ENCODE measurements at regions not wholly inside any gene's neighbourhood (a gene's known extent, or its start where the extent isn't known, plus 50 kb on each side); places are given as distances from the start of the nearest gene placed in this dataset.

DNA sequence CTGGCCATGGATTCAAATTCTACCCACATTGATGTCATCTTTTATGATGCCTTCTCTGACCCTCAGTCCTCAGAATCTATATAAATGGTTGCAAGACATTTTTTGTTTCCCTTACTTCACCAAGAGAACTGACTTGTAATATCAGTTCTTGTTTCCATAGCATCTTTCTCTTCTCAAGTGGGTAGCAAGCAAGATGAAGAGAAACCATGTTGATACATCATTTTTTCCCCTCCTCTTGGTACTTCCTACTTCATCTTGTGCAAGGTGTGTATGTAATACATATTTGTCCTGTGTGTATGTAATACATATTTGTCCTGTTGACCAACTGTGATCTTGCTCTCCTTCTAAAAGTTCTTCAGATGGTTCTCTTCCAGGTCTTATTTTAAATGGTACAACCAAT is 348.6 kb downstream of the PTEN start:
- no peak for DNase-seq

DNA sequence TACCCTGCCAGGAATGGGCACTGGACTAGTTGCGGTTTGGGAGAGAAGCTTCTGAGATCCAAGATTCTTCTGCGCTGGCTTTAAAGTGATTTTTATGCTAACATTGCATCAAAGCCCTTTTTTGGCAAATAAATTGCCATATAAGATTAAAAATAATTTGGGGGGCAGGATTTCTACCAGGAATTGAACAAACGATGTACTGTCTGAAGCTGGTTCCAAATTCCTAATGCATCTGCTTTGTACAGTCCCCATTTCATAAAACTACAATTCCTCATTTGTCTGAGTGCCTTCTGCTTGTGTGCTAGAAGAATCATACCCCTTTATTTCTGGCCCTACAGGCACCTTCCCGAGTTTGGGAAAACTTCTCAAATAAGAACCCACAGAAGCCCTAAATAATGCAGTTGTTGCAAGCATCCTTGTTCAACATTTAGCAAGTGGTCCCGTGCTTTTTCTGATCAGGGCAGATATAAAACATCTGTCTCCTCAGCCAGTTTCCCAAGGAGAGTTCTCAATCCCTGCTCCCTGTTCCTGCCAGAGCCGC is 349.7 kb downstream of the PTEN start:
- no peak for DNase-seq

DNA sequence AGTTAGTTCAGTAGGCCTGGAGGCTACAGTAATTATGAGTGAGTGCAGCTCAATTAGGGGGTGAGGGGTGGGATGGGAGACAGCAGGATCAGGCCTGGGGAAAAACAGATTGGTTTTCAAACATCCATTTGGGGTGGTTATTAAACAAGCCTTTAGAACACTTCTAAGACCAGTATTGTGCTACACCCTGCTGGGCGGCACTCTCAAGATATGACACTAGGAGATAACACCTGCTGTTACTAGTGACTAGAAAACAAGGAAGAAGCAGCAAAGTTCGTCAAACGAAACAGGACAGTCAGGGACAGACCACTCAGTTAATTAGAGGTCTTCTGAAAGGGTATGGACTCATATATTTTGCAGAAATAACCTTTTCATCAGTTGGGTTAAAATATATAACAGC is 353.6 kb downstream of the PTEN start:
- no peak for DNase-seq

DNA sequence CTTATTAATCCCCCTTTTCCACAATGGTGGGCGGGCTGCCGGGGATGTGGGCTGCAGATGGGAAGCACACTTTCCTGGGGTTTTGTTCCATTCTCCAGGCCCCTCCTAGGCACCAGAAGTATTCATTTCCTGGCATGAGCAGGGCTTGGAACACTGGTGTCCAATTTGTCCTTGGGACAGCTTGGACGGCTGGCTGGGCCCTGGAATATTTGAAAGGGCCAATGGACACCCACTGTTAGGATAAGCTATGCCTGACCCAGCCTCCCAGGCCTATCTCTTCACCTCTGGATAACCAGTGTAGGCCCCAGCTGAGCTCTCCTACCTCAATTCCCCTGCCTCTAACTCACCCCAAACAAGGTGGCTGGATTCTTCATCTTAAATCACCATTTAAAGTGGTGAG is 354.9 kb downstream of the PTEN start:
- no peak for DNase-seq

DNA sequence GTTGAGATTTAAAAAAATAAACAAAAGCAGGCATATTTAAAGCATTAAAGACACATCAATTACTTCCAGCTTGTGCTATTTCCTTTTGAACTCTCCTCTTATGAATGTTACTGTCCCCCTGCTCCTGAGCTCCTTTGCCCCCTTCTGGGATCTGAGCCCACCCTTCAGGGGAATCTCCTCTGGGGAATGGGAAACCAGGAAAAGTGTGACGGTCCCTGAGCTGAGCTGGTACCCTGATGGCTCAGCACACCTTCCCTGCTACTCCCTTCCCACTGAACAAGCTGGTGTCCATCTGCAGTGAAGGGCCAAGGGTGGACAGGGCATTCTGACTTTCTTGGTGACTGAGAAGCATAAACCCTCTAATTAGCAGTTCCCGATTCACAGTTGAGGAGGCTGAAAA is 356.3 kb downstream of the PTEN start:
- DNase-seq = no peak

DNA sequence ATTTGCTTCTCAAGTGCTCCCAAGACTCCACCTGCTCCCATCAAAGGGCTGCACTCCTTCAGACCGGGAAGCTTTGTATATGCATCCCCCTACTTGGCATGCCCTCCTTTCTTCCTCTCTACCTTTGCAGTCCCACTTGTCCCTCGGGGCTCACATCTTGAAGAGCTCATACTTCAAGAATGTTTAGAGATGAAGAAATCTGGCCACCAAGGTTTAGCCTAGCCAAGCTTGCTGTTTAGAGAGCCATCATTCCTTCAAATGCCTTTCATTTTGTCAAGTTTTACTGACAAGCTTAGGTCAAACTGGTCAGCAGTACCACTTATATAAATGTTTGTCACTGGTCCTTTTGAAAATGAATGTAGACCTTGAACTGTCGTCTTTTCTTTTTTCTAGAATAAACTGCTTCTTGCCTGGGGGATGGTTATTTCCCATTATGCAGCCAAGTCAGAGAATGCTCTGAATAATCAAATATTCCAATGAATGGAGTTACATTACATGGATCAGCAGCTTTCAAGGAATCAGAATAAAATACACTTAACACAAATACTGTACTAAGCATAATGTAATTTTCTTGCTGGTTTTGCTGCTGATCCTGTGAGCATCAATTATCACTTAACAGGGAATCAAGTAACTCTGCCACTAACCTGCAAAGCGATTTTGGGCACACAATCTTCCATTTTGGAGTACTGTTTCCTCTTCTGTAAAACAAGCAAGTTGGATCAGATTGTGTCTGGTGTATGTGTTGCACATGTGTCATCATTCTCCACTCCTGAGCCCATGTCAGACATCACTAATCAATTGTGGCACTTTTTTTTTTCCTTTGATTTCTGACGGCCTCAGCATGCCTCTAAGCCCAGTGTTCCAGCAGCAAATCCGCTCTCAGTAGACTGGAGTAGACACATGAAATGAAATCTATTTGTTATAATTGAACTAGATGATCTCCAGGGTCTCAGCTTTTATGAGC is 357.9 kb downstream of the PTEN start:
- DNase-seq = no peak

DNA sequence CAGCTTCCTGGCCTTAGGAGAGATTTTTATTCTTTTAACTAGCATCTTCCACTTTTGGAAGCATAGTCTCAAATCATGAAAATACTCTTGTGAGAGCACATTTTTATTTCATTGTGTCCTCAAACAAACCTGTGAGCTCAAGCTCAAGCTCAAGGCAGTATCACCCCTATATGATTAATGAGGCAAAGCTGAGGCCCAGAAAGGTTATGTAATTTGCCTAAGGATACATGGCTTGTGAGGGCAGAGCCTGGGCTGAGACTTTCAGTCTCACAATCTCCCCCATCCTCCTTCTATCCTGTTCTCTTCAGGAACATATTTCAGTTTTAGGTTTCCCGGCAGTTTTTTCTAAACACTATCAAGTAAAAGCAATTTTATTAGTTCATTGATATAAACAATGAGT is 359.5 kb downstream of the PTEN start:
- no peak for DNase-seq
